ENCODE measurements at regions not wholly inside any gene's neighbourhood (a gene's known extent, or its start where the extent isn't known, plus 50 kb on each side); places are given as distances from the start of the nearest gene placed in this dataset.

DNA sequence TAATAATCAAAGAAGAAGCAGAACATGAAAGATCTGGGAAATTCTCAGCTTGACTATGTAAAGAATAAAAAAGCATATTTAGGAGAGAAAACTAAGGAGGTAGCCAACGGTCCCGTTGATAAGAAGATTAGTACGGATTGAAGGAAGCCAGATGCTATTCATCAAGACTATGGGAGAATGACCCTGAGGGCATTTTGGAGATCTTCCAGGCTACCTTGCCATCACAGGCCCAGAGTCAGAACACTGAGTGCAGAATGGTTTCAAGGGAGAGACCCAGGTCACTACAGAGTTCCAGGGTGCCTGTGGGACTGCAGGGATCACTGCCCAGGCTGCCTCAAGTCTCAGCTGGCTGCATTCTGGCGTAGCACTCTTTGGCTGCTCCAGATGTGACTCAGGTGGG is 752.9 kb upstream of the ARPP21 start:
- TF ChIP-seq, protein P1, sequence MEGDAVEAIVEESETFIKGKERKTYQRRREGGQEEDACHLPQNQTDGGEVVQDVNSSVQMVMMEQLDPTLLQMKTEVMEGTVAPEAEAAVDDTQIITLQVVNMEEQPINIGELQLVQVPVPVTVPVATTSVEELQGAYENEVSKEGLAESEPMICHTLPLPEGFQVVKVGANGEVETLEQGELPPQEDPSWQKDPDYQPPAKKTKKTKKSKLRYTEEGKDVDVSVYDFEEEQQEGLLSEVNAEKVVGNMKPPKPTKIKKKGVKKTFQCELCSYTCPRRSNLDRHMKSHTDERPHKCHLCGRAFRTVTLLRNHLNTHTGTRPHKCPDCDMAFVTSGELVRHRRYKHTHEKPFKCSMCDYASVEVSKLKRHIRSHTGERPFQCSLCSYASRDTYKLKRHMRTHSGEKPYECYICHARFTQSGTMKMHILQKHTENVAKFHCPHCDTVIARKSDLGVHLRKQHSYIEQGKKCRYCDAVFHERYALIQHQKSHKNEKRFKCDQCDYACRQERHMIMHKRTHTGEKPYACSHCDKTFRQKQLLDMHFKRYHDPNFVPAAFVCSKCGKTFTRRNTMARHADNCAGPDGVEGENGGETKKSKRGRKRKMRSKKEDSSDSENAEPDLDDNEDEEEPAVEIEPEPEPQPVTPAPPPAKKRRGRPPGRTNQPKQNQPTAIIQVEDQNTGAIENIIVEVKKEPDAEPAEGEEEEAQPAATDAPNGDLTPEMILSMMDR (optimal IDR thresholded peaks at IDR 0.05 in 1 of 3, IDR thresholded peaks at IDR 0.05 in 1 of 3, conservative IDR thresholded peaks at IDR 0.05 in 1 of 3; ENCODE audit: extremely low read depth in 1 of 3, insufficient read depth in 2 of 3, low read length in 3 of 3), result no peak
- TF ChIP-seq EZH2 (IDR thresholded peaks at IDR 0.05; ENCODE audit: low read length), result no peak

Measured in keratinocyte (primary cell).